ENCODE measurements at regions not wholly inside any gene's neighbourhood (a gene's known extent, or its start where the extent isn't known, plus 50 kb on each side); places are given as distances from the start of the nearest gene placed in this dataset.

- TF ChIP-seq, protein P1, sequence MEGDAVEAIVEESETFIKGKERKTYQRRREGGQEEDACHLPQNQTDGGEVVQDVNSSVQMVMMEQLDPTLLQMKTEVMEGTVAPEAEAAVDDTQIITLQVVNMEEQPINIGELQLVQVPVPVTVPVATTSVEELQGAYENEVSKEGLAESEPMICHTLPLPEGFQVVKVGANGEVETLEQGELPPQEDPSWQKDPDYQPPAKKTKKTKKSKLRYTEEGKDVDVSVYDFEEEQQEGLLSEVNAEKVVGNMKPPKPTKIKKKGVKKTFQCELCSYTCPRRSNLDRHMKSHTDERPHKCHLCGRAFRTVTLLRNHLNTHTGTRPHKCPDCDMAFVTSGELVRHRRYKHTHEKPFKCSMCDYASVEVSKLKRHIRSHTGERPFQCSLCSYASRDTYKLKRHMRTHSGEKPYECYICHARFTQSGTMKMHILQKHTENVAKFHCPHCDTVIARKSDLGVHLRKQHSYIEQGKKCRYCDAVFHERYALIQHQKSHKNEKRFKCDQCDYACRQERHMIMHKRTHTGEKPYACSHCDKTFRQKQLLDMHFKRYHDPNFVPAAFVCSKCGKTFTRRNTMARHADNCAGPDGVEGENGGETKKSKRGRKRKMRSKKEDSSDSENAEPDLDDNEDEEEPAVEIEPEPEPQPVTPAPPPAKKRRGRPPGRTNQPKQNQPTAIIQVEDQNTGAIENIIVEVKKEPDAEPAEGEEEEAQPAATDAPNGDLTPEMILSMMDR (IDR thresholded peaks at IDR 0.05 in 4 of 5, conservative IDR thresholded peaks at IDR 0.05 in 1 of 5): no peak
- no peak for TF ChIP-seq POLR2A (IDR thresholded peaks at IDR 0.05)
Measured at GRCh38 chr9:23307731-23308513, 518.1 kb downstream of the ELAVL2 start.

Data from gastrocnemius medialis (tissue), 4 donors.